ENCODE measurements at regions not wholly inside any gene's neighbourhood (a gene's known extent, or its start where the extent isn't known, plus 50 kb on each side); places are given as distances from the start of the nearest gene placed in this dataset.

DNA sequence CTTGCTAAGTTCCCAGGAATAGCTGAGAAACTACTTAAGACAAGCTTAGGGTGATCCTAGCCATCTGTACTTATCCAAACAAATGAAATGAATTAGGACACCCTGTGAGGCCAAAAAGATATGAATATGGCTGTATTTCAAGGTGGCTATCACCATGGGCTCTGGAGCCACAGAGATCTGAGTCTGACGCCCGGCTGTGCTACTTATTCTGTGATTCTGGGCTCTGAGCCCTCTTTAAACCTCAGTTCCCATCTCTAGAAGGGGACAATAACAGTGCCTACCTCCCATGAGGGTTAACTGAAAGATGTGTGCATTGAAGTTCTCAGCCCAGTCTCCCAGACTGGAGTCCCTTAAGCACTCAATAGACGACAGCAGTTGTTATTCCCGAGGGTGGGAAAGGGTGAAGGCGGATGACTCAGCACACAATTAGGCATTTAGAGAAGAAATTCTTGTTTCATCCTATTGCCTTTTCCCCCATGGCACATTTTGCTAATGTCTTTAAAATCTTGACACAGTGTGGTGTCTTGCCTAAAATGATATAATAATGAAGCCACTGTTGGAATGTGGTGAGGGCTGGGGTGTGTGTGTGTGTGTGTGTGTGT, 132.5 kb downstream of the ADAMTS15 start:
- no peak for TF ChIP-seq JUND (IDR thresholded peaks at IDR 0.05; ENCODE audit: low read depth)
- DNase-seq (ENCODE audit: low read depth in 1 of 2, low spot score in 1 of 2): no peak
- in situ Hi-C loops (cut with HindIII; ENCODE audit: low pct_unique_long_range_greater_than_20kb, low sequenced_read_pairs): no loop called here

DNA sequence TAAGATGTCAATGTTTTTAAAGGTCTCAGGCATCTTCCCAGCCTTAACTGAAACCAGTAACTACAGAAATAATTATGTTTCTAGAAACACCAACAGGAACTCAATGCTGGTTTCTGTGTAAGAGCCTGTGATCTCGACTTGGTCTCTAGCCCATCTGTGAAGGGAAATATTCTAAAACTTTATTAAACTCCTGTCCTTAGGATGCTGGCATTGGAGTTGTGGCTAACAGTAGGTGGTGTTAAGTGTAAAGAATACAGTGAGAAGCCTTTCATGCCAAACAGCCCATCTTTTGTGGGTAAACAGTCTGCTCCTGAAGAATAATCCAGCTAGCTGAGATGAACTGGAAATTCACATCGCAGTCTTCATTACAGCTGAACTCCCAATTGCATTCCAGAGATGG, 133.2 kb downstream of the ADAMTS15 start:
- in situ Hi-C loops (cut with HindIII; ENCODE audit: low pct_unique_long_range_greater_than_20kb, low sequenced_read_pairs): no loop called here
- no peak for DNase-seq (ENCODE audit: low read depth in 1 of 2, low spot score in 1 of 2)
- TF ChIP-seq JUND (IDR thresholded peaks at IDR 0.05; ENCODE audit: low read depth): no peak

DNA sequence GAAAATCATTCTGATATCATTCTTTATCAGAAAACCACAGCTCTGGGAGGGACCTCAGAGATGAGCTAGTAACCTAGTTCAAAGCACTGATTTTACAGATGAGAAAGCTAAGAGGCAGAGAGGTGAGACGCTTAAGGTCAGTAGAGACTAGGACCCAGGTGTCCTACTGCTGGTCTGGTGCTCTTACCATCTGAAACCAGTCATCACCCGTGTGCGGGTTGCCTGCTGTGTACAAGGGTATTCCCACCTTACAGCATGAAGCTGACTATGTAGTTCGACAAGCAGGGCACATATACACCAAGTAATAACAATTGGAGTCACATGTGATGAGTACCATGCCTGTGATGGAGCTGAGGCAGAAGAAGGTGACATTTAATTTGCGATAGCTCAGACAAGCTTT, 133.7 kb downstream of the ADAMTS15 start:
- DNase-seq (ENCODE audit: low read depth in 1 of 2, low spot score in 1 of 2): no peak
- TF ChIP-seq JUND (IDR thresholded peaks at IDR 0.05; ENCODE audit: low read depth): no peak
- in situ Hi-C loops (cut with HindIII; ENCODE audit: low pct_unique_long_range_greater_than_20kb, low sequenced_read_pairs): no loop called here

DNA sequence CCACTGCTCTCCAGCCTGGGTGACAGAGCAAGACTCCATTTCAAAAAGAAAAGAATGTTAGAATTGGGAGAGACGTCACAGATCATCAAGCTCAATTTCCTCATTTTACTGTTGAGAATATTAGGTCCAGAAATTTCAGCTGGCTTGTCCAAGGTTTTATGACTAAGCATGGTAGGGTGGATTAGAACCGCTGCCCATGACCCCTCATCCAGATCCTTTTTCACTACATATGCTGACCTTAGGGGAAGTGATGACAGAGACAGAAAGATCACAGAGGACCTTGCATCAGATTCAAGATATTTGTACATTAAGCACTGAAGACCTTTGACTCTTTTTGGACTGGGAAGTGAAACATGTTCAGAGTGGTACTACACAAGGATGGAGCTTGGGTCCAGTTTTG, 134.5 kb downstream of the ADAMTS15 start:
- TF ChIP-seq JUND (IDR thresholded peaks at IDR 0.05; ENCODE audit: low read depth): no peak
- no peak for DNase-seq (ENCODE audit: low read depth in 1 of 2, low spot score in 1 of 2)
- in situ Hi-C loops (cut with HindIII; ENCODE audit: low pct_unique_long_range_greater_than_20kb, low sequenced_read_pairs): no loop called here

DNA sequence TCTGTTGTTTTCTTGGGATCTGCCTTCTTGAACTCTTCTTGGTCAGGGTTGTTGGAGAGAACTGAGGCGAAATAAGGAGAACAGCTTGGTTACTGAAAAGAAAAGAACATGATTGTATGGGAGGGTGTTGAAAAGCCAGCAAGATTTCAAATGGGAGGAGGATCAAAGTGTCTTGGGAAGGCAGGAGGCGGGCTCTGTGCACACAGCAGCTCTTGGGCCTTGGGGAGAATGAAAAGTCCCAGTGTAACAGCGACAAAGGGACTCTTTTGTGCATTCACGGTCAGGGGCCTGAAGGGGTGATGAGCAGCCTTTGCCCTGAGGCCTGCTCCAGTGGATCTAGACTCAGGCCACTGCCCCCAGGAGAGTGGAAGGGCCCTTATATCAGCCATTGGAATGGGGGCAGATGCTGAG, 135.4 kb downstream of the ADAMTS15 start:
- no peak for TF ChIP-seq JUND (IDR thresholded peaks at IDR 0.05; ENCODE audit: low read depth)
- no peak for DNase-seq (ENCODE audit: low read depth in 1 of 2, low spot score in 1 of 2)
- in situ Hi-C loops (cut with HindIII; ENCODE audit: low pct_unique_long_range_greater_than_20kb, low sequenced_read_pairs): no loop called here

DNA sequence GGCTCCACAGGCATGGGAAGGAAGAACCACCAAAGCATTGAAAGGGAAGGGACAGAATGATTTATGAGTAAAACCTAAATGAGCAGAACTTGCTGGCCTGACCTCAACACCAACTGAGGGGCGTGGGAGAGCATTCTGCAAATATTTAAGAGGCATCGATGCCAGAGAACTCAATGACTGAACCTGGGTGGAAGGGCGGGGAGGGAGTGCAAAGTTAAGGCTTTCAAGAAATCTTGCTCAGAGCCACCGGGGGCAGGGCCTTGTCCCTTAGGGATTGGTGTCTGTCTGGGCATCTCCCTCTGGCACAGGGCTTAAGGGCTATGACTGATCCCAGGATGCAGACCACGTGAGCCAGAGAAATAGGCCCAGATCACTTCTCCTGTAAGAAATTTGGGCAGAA, 137.1 kb downstream of the ADAMTS15 start:
- in situ Hi-C loops (cut with HindIII; ENCODE audit: low pct_unique_long_range_greater_than_20kb, low sequenced_read_pairs): no loop called here
- peak in 1 of 2 experiments; percentile 60 for DNase-seq (ENCODE audit: low read depth in 1 of 2, low spot score in 1 of 2)
- TF ChIP-seq JUND (IDR thresholded peaks at IDR 0.05; ENCODE audit: low read depth): no peak

DNA sequence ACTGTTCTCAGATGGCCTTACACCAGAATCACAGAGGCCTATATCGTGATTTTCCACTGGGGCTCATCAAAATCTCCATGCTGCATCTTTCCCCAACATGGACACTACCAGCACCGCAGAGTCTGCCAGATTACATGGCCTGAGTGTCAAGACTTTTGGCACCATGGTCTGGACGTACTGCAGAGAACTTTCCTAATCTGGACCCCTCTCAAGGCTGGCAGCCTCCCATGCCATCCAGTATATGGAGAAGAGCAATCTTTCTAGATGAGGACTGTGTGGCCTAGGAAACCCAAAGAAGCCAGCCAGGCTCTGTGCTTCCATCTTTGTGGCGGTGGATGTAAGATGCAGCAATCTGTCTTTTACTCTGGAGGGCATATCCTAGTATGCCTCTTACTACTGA, 139.2 kb downstream of the ADAMTS15 start:
- DNase-seq (ENCODE audit: low read depth in 1 of 2, low spot score in 1 of 2): no peak
- no peak for TF ChIP-seq JUND (IDR thresholded peaks at IDR 0.05; ENCODE audit: low read depth)

DNA sequence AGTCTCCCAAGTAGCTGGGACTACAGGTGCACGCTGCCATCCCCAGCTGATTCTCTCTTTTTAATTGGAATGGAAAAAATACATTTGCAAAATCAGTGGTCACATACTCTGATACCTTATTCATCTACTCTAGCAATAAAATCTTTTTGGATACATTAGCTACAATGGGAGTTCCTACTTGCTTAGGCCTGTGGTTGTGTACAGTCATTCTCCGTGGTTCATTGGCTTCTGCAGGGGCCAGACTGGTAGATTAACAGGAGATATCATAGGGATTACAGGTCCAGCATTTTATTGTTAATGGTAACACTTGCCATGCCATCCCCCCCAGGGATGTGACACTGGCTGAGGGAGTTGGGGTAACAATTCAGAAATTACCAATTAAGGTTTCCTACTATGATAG, 140.0 kb downstream of the ADAMTS15 start:
- in situ Hi-C loops (cut with HindIII; ENCODE audit: low pct_unique_long_range_greater_than_20kb, low sequenced_read_pairs): no loop called here
- no peak for DNase-seq (ENCODE audit: low read depth in 1 of 2, low spot score in 1 of 2)
- TF ChIP-seq JUND (IDR thresholded peaks at IDR 0.05; ENCODE audit: low read depth): no peak

More for the DNA sequence above, 139.2 kb downstream of the ADAMTS15 start:
- in situ Hi-C loops (cut with HindIII; ENCODE audit: low pct_unique_long_range_greater_than_20kb, low sequenced_read_pairs): no loop called here

DNA sequence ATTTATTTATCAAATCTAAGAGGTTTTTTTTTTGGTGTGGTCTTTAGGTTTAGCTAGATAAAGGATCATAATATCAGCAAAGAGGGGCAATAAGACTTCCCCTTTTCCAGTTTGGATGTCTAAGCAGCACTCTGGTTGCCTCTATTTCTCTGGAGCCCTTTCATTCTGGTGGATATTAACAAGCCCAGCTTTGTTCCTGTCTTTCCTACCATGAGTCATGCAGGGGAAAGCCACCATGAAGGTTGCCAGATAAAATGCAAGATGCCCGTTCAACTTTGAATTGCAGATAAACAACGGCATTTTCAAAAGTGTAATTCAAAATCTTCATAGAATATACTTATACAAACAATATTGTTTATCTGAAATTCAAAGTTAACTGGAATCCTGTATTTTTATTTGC, 143.6 kb downstream of the ADAMTS15 start:
- no peak for DNase-seq (ENCODE audit: low read depth in 1 of 2, low spot score in 1 of 2)
- no peak for TF ChIP-seq JUND (IDR thresholded peaks at IDR 0.05; ENCODE audit: low read depth)
- in situ Hi-C loops (cut with HindIII; ENCODE audit: low pct_unique_long_range_greater_than_20kb, low sequenced_read_pairs): no loop called here

DNA sequence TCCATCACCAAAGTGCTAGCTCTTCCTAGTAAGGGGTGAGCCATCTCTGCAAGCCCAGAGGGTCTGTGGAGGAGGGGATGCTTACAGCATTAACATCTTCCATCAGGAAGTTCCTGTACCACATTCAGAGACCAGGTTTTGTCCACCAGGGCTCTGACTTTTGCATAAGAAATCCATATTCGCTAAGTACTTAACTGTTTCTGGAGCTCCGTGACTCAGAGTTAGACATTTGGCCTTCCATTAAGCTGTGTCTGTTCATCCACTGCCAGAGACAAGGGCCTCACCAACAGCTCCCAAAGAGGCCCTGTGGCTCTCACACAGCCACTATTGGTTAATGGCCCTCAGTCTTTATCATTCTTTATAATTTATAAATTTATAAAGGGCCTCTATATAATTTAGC, 144.6 kb downstream of the ADAMTS15 start:
- in situ Hi-C loops (cut with HindIII; ENCODE audit: low pct_unique_long_range_greater_than_20kb, low sequenced_read_pairs): no loop called here
- DNase-seq (ENCODE audit: low read depth in 1 of 2, low spot score in 1 of 2): no peak
- TF ChIP-seq JUND (IDR thresholded peaks at IDR 0.05; ENCODE audit: low read depth): no peak

DNA sequence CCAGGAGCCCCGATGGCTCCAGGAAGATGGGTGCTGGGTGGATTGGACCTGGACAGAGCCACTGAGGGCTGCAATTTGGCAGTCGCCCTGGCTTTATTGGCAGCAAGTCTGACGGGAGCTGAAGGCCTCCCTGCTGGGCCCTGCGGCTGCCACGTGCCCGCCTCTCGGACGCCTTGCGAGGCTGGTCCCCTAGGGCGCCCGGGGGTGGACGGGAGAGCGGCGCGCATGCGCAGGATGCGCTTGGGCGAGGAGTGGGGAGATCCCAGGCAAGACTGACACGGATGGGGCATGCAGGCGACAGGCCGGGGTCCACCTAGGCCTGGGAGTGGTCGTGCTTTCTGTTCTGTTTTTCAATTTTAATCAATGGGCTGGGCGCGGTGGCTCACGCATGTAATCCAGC, 150.0 kb downstream of the ADAMTS15 start:
- in situ Hi-C loops (cut with HindIII; ENCODE audit: low pct_unique_long_range_greater_than_20kb, low sequenced_read_pairs): no loop called here
- no peak for TF ChIP-seq JUND (IDR thresholded peaks at IDR 0.05; ENCODE audit: low read depth)
- DNase-seq (ENCODE audit: low read depth in 1 of 2, low spot score in 1 of 2): no peak

DNA sequence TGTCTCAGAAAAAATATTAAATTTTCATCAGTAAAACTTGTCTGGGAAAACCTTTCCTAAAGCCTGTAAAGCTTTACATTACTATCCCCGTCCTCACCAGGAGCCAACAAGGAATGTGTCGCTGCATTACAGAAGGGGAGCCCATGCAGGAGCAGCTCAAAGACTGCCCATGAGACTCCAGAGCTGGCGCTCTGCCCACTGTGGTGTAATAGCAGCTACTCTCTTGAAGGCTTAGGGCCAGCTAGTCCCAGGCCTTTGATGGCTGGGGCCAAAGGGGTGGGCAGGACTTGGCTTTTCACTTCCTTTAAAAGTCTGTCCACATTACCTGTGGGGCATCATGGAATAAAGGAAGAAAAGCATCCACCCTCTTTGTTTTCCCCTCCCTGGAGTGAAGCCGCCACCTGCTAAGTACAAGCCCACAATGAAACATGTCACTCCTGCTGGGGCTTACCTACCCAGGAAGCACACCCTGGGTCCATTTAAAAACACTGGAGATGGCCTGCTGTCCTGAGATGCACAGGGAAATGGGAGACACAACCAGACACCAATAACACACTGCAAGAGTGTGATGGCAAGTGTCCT, 150.7 kb downstream of the ADAMTS15 start:
- peak in 1 of 2 experiments; percentile 37 for DNase-seq (ENCODE audit: low read depth in 1 of 2, low spot score in 1 of 2)
- in situ Hi-C loops (cut with HindIII; ENCODE audit: low pct_unique_long_range_greater_than_20kb, low sequenced_read_pairs): no loop called here
- no peak for TF ChIP-seq JUND (IDR thresholded peaks at IDR 0.05; ENCODE audit: low read depth)

DNA sequence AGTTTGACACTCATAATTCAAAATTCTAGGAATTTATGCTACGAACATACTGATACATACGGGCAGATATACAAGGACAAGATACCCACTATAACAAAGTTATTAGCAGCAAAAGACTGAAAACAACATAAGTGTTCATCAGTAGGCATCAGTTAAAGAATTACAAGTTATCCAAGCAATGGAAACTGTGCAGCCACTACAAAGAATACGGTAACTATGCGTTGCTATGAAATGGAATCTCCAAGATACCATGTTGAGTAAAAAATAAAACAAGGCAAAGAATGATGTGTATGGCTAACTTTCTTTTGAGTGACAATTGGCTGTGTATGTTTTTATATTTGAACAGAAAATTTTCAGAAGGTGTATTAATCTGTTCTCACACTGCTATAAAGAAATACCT, 151.7 kb downstream of the ADAMTS15 start:
- in situ Hi-C loops (cut with HindIII; ENCODE audit: low pct_unique_long_range_greater_than_20kb, low sequenced_read_pairs): no loop called here
- no peak for DNase-seq (ENCODE audit: low read depth in 1 of 2, low spot score in 1 of 2)
- no peak for TF ChIP-seq JUND (IDR thresholded peaks at IDR 0.05; ENCODE audit: low read depth)

DNA sequence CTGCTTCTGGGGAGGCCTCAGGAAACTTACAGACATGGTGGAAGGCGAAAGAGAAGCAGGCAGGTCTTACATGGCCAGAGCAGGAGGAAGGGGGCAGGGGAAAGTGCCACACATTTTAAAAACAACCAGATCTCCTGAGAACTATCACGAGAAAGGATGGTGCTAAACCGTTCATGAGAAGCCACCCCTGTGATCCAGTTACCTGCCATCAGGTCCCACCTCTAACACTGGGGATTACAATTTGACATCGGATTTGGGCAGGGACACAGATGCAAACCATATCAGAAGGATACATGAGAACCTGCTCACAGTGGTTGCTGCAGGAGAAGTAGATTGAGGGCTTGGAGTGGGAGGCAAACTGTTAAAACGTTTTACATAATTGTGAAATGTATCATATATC, 152.2 kb downstream of the ADAMTS15 start:
- in situ Hi-C loops (cut with HindIII; ENCODE audit: low pct_unique_long_range_greater_than_20kb, low sequenced_read_pairs): no loop called here
- no peak for TF ChIP-seq JUND (IDR thresholded peaks at IDR 0.05; ENCODE audit: low read depth)
- DNase-seq (ENCODE audit: low read depth in 1 of 2, low spot score in 1 of 2): no peak

All from T47D (cell line).